ENCODE measurements at regions not wholly inside any gene's neighbourhood (a gene's known extent, or its start where the extent isn't known, plus 50 kb on each side); places are given as distances from the start of the nearest gene placed in this dataset.
"Not testable (repeated sequence)": the region's sequence is repeated elsewhere in the genome, so short reads cannot be mapped to it uniquely, and the experiment has no call there.

DNA sequence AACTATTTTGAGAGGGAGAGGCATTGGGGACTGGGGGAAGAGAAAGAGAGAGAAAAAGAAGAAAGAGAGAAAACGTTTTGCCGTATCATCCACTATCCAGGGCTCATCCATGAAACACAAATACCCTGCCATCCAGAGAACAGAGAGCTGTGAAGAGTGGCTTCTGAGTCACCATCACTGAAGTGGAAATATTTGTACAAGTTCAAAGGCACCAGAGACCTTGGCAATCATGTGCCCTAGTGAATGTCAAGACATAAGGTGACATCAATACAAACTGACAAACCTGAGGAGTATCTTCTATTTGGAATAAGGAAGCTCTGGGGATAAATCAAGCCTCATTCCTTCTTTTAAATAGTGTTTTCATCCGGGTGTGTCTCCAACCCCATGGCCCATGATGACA lies 197.2 kb upstream of the PROX1 start:
- DNase-seq, result no peak
- Mint-ChIP-seq H3K27me3 (no peaks in the 10 kb centered on the region), H3K4me1 (no peaks in the 10 kb centered on the region), H3K4me3 (no peak overlapping the region), H3K27ac (no peak overlapping the region), H3K36me3 (ENCODE audit: low read depth) (no peaks in the 10 kb centered on the region), H3K9me3 (no peaks in the 10 kb centered on the region)
- POLR2A ChIA-PET, result no interaction called here
- CTCF ChIA-PET, result no interaction called here

DNA sequence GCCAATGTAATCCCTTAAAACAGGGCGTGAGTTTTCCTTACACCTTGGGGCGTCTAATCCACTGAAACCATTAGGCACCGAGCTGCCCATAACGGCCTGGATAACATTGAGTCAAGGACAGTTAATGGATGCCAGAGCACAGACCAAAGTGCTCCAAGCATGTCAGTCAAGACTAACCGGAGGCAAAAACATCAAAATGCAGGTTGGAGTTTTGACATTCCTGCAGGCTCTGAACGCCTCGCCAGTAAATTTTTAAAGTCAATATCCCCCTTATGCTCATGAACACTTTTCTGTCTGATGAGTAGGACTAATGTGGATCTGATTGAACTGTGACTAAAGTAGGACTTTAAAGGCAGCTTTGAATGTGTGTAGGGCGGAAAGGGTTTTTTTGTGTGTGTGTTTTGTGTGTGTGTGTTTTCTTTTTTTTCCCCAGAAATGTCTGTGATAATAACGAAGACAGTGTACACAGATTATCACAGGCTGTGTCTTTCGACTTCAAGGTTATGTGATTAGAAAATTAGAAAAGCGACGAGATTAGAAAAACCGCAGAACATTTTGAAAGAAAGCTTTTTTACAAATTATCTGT lies 194.2 kb upstream of the PROX1 start:
- Mint-ChIP-seq H3K4me1 (no peaks in the 10 kb centered on the region), H3K36me3 (ENCODE audit: low read depth) (no peaks in the 10 kb centered on the region), H3K27ac (no peak overlapping the region), H3K27me3 (no peaks in the 10 kb centered on the region), H3K4me3 (no peak overlapping the region), H3K9me3 (no peaks in the 10 kb centered on the region)
- no peak for DNase-seq
- CTCF ChIA-PET, result no interaction called here
- POLR2A ChIA-PET, result no interaction called here

DNA sequence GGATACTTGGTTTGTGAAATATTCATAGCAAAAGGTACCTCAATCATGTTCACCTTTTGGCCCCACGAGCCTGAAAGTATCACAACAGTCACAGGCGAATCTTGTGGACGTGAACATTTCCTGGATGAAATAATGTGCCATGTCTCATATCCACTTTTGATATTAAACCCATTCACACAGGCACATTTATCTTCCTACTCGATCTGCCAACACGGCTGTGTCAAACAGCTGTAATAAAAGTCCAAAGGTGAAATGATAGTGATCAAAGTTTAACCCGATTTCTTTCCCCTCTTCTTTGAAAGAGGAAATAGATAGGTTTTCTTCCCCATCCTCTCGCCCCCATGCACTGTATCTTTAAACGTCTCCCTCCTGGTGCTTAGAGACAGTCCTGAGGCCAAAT lies 191.2 kb upstream of the PROX1 start:
- no peak overlapping the region for H3K27ac Mint-ChIP-seq
- peaks cover under 1% of the 10 kb centered on the region for H3K9me3 Mint-ChIP-seq
- no peaks in the 10 kb centered on the region for H3K36me3 Mint-ChIP-seq (ENCODE audit: low read depth)
- H3K27me3 Mint-ChIP-seq, result no peaks in the 10 kb centered on the region
- ChIA-PET POLR2A (no interaction called here), CTCF (no interaction called here)
- no peak overlapping the region for H3K4me3 Mint-ChIP-seq
- DNase-seq, result no peak
- no peaks in the 10 kb centered on the region for H3K4me1 Mint-ChIP-seq

DNA sequence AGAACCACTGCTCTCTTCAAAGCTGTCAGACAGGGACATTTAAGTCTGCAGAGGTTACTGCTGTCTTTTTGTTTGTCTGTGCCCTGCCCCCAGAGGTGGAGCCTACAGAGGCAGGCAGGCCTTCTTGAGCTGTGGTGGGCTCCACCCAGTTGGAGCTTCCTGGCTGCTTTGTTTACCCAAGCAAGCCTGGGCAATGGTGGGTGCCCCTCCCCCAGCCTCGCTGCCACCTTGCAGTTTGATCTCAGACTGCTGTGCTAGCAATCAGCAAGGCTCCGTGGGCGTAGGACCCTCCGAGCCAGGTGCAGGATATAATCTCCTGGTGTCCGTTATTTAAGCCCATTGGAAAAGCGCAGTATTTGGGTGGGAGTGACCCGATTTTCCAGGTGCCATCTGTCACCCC lies 179.5 kb upstream of the PROX1 start:
- CTCF ChIA-PET; H3K36me3 Mint-ChIP-seq (ENCODE audit: low read depth); H3K27me3 Mint-ChIP-seq; H3K4me1 Mint-ChIP-seq; H3K4me3 Mint-ChIP-seq; H3K27ac Mint-ChIP-seq; POLR2A ChIA-PET; DNase-seq; H3K9me3 Mint-ChIP-seq: not testable (repeated sequence)

DNA sequence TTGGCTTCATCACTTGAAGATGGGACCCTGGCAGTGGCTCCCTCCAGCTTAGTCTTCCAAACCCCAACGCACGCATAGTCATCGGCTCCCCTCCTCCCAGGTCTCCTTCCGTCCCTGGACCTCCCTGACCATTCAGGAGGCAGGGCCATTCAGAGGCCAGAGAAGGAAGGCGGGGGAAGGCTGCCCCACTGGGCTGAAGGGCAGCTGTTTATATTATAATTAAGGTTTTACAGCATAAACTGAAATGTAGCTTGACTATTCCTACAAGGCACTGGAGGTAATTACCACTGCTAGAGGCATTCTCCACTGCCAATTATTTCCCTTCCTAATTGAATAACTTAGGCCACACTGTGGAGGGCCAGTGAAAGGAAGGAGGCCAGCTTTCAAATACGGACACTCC lies 170.6 kb upstream of the PROX1 start:
- Mint-ChIP-seq H3K36me3 (ENCODE audit: low read depth) (no peaks in the 10 kb centered on the region), H3K4me1 (no peaks in the 10 kb centered on the region)
- CTCF ChIA-PET, result no interaction called here

DNA sequence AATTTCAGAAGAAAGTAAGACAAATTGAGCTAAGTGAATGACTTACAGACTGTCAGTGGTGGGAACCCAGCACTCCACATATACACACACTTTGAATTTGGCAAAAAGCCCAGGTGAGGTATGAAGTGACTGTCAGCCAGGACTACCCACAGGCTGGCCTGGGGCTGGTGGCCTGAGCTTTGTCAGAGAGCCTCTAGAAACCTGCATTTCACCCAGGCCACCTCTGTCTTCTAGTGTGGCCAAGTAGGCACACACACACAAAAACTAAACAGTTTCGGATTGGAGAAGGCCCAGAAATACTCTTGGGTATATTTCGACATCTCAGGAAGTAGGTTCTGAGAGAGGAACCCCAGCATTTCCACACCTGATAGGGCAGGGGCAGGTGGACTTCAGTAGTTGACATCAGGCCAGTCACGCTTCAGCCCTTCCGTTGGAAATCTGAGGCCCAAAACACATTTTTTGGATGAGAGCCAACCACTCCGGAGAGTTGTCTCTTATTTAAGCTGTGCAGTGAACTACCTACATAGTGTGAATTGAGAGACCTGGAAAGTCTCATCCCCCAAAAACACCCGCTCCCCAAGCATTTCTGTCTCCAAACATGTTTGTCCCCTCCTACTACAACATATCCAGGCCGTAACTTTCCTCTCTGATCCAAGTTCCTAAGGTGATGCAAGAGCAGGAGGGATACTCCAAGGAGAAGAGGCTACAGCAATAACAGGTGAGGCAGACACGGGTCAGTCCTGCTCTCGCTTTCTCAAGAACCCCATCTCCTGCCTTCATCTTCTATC lies 167.2 kb upstream of the PROX1 start:
- Mint-ChIP-seq H3K4me3 (no peak overlapping the region), H3K36me3 (ENCODE audit: low read depth) (no peaks in the 10 kb centered on the region), H3K9me3 (no peaks in the 10 kb centered on the region), H3K4me1 (no peaks in the 10 kb centered on the region), H3K27me3 (no peaks in the 10 kb centered on the region), H3K27ac (no peak overlapping the region)
- ChIA-PET POLR2A (no interaction called here), CTCF (no interaction called here)
- no peak for DNase-seq

More for the DNA sequence above, 170.6 kb upstream of the PROX1 start:
- no peak for DNase-seq
- H3K4me3 Mint-ChIP-seq, result no peak overlapping the region
- no peak overlapping the region for H3K27ac Mint-ChIP-seq
- POLR2A ChIA-PET, result no interaction called here
- H3K9me3 Mint-ChIP-seq, result no peaks in the 10 kb centered on the region
- no peaks in the 10 kb centered on the region for H3K27me3 Mint-ChIP-seq

DNA sequence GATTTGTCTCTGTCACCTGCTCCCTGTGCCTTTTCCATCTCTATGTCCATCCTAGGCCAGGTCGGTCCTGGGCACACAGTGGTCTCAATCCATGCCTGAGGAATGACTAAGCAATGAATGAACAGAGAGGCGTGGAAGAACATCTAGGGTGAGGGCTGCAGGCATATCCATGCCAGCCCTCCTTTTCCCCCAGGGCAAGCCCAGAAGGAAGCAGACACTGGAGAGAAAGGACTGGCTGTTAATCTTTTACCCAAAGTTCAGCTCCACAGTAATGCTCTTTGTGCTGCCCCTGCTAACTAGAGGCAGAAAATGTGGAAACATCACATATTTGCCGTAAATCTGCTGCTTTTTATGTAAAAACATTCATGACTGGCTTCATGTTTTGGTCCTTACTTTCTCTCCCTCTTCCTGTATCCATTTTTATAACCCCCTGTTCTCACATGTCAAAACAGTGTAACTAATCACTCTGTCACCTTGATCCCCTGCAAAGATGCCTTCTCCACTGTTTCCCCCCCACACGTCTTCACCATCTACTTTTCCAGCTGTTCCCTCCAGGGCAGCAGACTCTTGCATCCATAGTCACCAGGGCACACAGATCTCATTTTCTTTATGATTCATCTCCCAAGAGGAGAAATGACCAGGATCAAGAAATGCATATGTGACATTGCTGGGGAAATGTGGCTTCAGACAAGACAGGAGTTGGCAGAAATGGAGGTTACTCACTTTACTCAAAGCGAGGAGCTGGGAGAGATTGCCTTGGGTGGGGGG lies 166.4 kb upstream of the PROX1 start:
- H3K27me3 Mint-ChIP-seq, result no peaks in the 10 kb centered on the region
- no peaks in the 10 kb centered on the region for H3K36me3 Mint-ChIP-seq (ENCODE audit: low read depth)
- POLR2A ChIA-PET, result no interaction called here
- no peak for DNase-seq
- CTCF ChIA-PET, result no interaction called here
- H3K27ac Mint-ChIP-seq, result no peak overlapping the region
- H3K4me3 Mint-ChIP-seq, result no peak overlapping the region
- no peaks in the 10 kb centered on the region for H3K9me3 Mint-ChIP-seq
- H3K4me1 Mint-ChIP-seq, result no peaks in the 10 kb centered on the region

DNA sequence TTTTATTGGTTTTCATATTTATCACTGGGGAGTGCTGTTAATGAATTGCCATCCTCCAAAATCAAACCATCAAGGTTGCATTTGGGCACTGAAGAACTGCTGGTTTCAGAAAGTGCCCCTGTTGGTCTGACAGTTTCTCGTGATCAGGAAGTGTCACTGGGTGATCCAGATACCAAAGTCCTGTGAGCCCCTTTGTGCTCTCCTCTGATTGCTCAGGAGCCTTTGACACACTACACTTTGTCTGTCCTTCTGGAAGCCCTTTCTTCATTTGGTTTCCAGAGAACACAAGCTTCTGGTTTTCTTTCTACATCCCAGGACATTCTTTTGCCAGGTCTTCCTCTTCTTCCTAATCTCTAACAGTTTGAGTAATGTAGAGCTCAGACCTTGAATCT lies 165.8 kb upstream of the PROX1 start:
- CTCF ChIA-PET, result no interaction called here
- H3K9me3 Mint-ChIP-seq, result no peaks in the 10 kb centered on the region
- no peaks in the 10 kb centered on the region for H3K4me1 Mint-ChIP-seq
- H3K4me3 Mint-ChIP-seq, result no peak overlapping the region
- H3K27me3 Mint-ChIP-seq, result no peaks in the 10 kb centered on the region
- POLR2A ChIA-PET, result no interaction called here
- DNase-seq, result no peak
- H3K27ac Mint-ChIP-seq, result no peak overlapping the region
- no peaks in the 10 kb centered on the region for H3K36me3 Mint-ChIP-seq (ENCODE audit: low read depth)

DNA sequence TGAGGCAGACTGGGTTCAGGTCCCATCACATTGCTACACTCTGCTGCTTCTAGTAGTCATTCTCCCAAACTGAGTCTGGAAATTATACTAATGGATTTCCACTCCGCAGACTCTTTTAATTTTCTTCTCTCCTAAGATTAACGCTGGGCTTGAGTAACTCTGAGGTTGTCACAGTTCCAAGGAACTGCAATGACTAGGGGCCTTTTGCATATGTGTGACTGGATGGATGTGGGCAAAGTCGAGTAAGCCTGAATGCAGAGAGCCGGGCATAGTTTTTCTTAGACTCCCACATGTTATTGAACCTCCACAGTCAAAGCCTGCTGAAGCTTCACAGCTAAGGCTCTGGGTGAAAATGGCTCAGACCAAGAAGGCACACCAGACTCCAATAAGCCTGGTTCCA lies 160.9 kb upstream of the PROX1 start:
- Mint-ChIP-seq H3K27ac (no peak overlapping the region), H3K27me3 (no peaks in the 10 kb centered on the region), H3K9me3 (peaks cover 2% of the 10 kb centered on the region), H3K4me3 (no peak overlapping the region), H3K36me3 (ENCODE audit: low read depth) (no peaks in the 10 kb centered on the region), H3K4me1 (no peaks in the 10 kb centered on the region)
- DNase-seq, result no peak
- POLR2A ChIA-PET, result no interaction called here
- CTCF ChIA-PET, result no interaction called here

DNA sequence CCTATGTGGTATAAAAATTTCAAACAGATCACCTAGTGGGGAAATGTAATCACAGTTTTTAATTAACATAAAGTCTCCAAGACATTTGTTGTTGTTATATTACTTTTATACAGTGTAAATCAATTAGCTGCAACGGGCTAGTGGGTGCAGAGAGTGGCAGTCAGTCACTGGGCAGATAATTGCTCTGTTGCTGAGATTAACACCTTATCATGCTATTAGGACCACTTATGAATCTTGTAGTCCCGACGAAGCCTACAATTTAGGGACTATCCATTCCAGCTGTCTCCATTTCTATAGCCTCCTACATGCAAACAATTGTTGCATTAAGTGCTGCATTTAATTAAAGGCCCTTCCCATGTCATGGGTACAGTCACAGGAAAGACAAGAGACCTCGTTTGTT lies 158.9 kb upstream of the PROX1 start:
- DNase-seq, result no peak
- Mint-ChIP-seq H3K27ac (no peak overlapping the region), H3K4me1 (no peaks in the 10 kb centered on the region), H3K9me3 (peaks cover 2% of the 10 kb centered on the region), H3K27me3 (no peaks in the 10 kb centered on the region), H3K4me3 (no peak overlapping the region), H3K36me3 (ENCODE audit: low read depth) (no peaks in the 10 kb centered on the region)
- ChIA-PET POLR2A (no interaction called here), CTCF (interaction anchor here (0.6 kb wide), 1 partner anchor 17 kb away, joined by 3 read pairs; no protein-coding TSS in a partner anchor)

DNA sequence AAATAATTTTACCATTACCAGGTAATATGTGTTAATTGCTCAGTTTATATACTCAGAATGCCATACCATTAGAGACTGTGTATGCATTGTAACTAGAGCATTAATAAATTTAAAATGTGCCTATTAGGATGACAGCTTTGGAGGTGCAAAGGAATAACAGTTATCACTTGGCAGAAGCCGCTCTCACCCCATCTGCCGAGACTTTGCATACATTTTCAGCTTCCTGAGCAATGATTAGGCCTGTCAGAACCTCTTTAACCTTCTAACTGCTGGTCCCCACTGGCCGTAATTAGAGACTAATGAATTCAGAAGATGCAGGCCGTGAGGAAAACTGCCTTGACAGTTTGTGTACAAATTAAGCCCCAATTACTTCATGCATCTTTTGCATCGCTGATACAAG lies 158.0 kb upstream of the PROX1 start:
- H3K9me3 Mint-ChIP-seq, result peaks cover 2% of the 10 kb centered on the region
- POLR2A ChIA-PET, result no interaction called here
- H3K4me1 Mint-ChIP-seq, result no peaks in the 10 kb centered on the region

DNA sequence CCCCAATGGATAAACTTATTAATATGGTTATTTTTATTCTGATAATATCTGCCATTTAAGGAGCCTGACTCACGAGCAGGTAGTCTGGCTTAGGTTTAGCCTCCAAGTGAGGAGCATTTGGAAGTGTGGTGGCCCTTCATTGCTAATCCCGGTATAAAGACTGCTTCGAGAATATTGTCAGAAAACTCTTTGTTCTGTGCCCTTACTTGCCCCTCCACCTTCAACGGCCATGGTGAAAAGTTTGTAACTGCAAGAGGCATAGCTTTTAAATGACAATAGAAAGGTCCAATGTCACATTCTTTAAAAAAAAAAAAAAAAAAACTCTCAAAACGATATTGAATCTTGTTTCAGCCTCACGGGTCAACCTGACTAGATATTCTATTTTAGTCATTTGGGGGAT lies 157.4 kb upstream of the PROX1 start:
- POLR2A ChIA-PET, result no interaction called here
- no peaks in the 10 kb centered on the region for H3K36me3 Mint-ChIP-seq (ENCODE audit: low read depth)
- DNase-seq, result no peak
- CTCF ChIA-PET, result no interaction called here
- H3K4me1 Mint-ChIP-seq, result no peaks in the 10 kb centered on the region
- H3K4me3 Mint-ChIP-seq, result no peak overlapping the region
- H3K9me3 Mint-ChIP-seq, result peaks cover 2% of the 10 kb centered on the region
- no peak overlapping the region for H3K27ac Mint-ChIP-seq
- H3K27me3 Mint-ChIP-seq, result no peaks in the 10 kb centered on the region

More for the DNA sequence above, 158.0 kb upstream of the PROX1 start:
- CTCF ChIA-PET, result no interaction called here
- DNase-seq, result no peak
- Mint-ChIP-seq H3K27me3 (no peaks in the 10 kb centered on the region), H3K27ac (no peak overlapping the region), H3K36me3 (ENCODE audit: low read depth) (no peaks in the 10 kb centered on the region), H3K4me3 (no peak overlapping the region)

DNA sequence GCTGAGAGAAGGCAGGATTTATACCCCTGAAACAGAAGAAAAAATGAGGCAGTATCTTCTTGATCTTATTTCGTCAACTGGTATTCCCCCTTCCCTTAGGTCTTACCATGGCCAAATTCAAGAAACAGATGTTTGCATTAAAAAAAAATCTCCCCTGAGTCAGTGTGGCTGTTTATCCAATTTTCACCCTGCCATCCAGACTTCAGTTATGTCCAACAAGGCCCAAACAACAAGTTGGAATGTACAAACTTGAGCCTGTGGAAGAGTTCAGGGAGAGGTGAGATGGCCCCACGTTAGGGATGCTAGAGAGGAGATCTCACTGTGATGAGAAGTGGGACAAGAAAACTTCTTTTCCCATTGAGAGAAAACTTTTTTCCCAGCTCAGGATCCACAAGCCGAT lies 147.2 kb upstream of the PROX1 start:
- Mint-ChIP-seq H3K4me3 (no peak overlapping the region), H3K27ac (no peak overlapping the region), H3K36me3 (ENCODE audit: low read depth) (no peaks in the 10 kb centered on the region), H3K9me3 (no peaks in the 10 kb centered on the region), H3K27me3 (no peaks in the 10 kb centered on the region), H3K4me1 (no peaks in the 10 kb centered on the region)
- ChIA-PET CTCF (no interaction called here), POLR2A (no interaction called here)
- DNase-seq, result no peak

DNA sequence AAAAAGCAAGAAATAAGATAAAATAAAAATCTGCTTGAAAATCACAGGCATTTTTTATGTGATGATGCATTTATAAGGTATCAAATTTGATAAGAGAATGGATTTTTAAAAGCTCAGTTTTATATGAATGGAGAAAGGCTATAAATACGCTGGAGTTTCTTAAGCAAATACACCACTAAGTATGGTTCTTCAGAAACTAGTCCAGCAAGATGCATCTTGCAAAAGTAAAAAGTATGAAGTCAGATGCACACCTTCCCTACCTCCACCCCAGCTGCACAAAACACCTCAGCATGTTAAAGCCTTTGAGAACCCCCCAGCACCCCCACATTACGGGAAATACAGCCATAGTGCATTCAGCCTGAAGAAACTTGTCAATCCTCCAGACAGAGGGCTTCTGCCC lies 143.1 kb upstream of the PROX1 start:
- Mint-ChIP-seq H3K27ac (no peak overlapping the region), H3K4me3 (no peak overlapping the region), H3K36me3 (ENCODE audit: low read depth) (no peaks in the 10 kb centered on the region), H3K4me1 (peaks cover 5% of the 10 kb centered on the region), H3K27me3 (peaks cover 2% of the 10 kb centered on the region), H3K9me3 (no peaks in the 10 kb centered on the region)
- CTCF ChIA-PET, result no interaction called here
- DNase-seq, result no peak
- POLR2A ChIA-PET, result no interaction called here

All from activated CD4-positive, alpha-beta T cell treated with anti-CD3 and anti-CD28 coated beads, Interleukin-2, amount 10 ng/mL, durations not matched to agents 7 days and 5 days (primary cell).